HL-60 (cell line): ENCODE measurements at regions not wholly inside any gene's neighbourhood (a gene's known extent, or its start where the extent isn't known, plus 50 kb on each side); places are given as distances from the start of the nearest gene placed in this dataset.

ENCODE experiments used
- CTCF ChIP-seq: IDR thresholded peaks from one replicate; pipeline ENCODE4 v1.5.1; 2011; ENCODE audit warnings: low read length, control low read depth, inconsistent platforms; ENCODE audit not compliant: insufficient read depth
- GABPA ChIP-seq: IDR thresholded peaks from 2 replicates; pipeline ENCODE4 v1.6.1; 2012; ENCODE audit warnings: low read depth
- POLR2AphosphoS5 ChIP-seq: IDR thresholded peaks from 2 replicates; pipeline ENCODE4 v1.6.1; 2012; ENCODE audit warnings: low read depth
- TF ChIP-seq, protein P1 (sequence below): IDR thresholded peaks from 2 replicates; pipeline ENCODE4 v1.6.1; 2012; ENCODE audit warnings: low read depth; ENCODE audit not compliant: insufficient replicate concordance

GRCh38 chr1:213435715-213436114 lies 384.7 kb downstream of the RPS6KC1 start:
- TF ChIP-seq CTCF: no peak
- no peak for TF ChIP-seq GABPA
- TF ChIP-seq POLR2AphosphoS5: no peak
- TF ChIP-seq, protein P1, sequence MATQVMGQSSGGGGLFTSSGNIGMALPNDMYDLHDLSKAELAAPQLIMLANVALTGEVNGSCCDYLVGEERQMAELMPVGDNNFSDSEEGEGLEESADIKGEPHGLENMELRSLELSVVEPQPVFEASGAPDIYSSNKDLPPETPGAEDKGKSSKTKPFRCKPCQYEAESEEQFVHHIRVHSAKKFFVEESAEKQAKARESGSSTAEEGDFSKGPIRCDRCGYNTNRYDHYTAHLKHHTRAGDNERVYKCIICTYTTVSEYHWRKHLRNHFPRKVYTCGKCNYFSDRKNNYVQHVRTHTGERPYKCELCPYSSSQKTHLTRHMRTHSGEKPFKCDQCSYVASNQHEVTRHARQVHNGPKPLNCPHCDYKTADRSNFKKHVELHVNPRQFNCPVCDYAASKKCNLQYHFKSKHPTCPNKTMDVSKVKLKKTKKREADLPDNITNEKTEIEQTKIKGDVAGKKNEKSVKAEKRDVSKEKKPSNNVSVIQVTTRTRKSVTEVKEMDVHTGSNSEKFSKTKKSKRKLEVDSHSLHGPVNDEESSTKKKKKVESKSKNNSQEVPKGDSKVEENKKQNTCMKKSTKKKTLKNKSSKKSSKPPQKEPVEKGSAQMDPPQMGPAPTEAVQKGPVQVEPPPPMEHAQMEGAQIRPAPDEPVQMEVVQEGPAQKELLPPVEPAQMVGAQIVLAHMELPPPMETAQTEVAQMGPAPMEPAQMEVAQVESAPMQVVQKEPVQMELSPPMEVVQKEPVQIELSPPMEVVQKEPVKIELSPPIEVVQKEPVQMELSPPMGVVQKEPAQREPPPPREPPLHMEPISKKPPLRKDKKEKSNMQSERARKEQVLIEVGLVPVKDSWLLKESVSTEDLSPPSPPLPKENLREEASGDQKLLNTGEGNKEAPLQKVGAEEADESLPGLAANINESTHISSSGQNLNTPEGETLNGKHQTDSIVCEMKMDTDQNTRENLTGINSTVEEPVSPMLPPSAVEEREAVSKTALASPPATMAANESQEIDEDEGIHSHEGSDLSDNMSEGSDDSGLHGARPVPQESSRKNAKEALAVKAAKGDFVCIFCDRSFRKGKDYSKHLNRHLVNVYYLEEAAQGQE: no peak
